AG20443 (cell line): ENCODE measurements at regions not wholly inside any gene's neighbourhood (a gene's known extent, or its start where the extent isn't known, plus 50 kb on each side); places are given as distances from the start of the nearest gene placed in this dataset.
"Not testable (repeated sequence)": the region's sequence is repeated elsewhere in the genome, so short reads cannot be mapped to it uniquely, and the experiment has no call there.

ENCODE experiments used
- DNase-seq: peaks from one replicate; pipeline ENCODE4 v3.0.0; 2012; ENCODE audit warnings: low spot score, mixed read lengths

- DNase-seq, result no peak
Measured at GRCh38 chr19:5290336-5291262, 50.0 kb downstream of the PTPRS start.

DNA sequence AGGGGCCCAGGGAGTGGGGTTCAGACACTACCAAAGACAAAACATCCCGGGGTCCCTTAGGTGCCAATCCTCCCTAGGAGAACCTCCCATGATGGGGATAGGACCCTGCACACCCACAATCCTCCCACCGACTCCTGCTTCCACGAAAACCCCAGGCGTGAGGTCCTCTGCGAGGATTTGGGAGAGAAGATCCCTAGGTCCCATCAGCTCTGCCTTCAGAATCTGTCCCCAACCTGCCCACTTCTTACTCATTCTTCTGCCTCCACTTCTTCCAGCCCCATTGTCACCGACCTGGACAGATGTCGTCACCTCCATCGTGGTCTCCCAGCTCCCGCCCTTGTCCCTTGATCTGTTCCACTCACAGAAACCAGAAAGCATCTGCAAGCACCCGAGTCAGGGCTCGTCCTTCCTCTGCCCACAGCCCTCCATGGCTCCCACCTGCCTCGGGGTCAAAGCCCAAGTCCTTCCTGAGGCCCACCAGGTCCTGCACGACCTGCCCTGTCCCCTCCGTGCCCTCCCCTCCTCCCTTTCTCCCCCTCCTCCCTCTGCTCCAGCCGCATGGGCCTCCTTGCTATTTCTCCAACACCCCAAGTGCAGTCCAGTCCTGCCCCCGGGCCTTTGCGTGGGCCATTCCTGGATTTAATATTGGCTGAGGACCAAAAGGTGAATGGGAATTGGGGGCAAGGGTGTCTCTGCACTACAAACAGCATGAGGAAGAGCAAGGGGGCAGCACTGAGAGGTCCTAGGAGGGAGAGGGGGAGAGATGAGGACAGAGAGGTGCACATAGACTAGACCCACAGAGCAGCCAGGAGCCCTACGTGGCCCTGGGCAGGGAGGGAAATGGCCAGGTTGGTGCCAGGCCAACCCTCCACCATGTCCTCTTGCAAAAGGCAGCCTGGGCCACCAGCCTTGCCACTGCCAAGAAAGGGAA is 51.3 kb downstream of the PTPRS start:
- no peak for DNase-seq

DNA sequence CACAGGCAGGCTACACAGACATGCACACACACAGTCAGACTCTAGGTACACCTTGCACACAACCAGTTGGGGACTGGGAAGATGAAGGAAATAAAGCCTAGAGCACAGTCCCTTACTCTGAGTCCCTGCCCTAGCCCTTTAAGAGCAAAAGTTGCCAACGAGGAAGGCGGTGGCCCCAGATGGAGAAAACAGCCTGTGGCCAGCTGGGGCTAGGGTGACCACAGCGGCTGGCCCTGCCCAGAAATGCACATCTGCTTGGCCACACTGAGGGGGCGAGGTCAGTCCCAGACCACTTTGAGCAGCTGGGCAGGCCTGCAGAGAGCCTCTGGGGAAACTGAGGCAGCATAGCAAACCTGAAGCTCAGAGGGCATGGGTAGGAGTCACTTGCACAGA is 52.3 kb downstream of the PTPRS start:
- peak; percentile 83 for DNase-seq

- no peak for DNase-seq
Measured at GRCh38 chr19:5287066-5287465, 53.5 kb downstream of the PTPRS start.

DNA sequence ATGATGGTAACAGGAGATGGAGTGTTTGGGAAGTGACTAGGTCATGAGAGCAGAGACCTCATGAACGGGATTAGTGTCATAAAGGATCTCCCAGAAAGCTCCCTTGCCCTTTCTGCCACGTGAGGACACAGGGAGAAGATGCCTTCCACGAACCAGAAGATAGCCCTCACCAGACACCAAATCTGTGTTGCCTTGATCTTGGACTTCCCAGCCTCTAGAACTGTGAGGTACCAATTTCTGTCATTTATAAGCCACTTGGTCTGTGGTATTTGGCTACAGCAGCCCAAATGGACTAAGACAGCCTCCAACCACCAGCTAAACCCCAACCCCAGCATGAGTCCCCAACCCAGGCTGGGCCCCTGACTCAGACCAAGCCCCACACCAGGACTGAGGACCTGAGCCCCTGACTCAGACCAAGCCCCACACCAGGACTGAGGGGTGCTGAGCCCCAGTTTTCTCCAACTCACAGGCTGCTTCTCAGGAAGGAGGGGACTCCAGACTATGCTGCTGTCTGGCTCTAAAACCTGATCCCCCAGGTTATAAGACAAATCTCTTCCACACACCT is 54.1 kb downstream of the PTPRS start:
- DNase-seq, result no peak

DNA sequence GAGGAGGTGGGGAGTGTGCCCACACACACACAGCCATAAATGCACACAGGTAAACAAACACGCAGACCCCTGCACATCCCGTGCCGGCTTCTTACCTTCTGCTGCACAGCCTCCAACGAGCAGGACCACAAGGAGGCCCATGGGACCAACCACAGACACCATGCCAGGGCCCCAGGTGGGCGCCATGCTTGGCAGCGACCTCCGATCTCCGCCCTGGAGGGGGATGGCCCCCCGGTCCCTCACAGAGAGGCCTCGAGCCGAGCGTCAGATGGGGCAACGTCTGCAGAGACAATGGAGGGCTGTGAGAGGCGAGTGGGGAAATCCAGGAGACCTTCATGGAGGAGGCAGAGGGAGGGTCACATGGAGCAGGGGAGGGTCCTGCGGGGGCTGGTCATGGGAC is 54.7 kb downstream of the PTPRS start:
- DNase-seq, result no peak

DNA sequence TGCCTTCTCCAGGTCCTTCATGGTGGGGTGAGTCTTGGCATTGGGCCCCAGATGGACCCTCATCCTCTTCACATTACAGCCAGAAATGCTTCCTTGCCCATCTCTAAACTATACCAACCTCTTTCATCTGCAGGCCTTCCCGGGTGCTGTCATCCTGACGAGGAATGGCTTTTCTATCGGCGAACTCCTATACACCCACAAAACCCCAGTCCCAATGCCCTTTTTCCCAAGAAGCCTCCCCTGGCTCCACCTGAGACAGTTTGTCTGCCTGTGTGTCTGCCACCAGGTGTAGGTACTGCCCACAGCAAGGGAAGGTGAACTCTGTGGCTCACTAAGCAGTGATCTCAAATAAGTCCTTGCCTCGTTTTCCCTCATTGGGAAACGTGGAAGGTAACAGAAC is 55.3 kb downstream of the PTPRS start:
- no peak for DNase-seq

DNA sequence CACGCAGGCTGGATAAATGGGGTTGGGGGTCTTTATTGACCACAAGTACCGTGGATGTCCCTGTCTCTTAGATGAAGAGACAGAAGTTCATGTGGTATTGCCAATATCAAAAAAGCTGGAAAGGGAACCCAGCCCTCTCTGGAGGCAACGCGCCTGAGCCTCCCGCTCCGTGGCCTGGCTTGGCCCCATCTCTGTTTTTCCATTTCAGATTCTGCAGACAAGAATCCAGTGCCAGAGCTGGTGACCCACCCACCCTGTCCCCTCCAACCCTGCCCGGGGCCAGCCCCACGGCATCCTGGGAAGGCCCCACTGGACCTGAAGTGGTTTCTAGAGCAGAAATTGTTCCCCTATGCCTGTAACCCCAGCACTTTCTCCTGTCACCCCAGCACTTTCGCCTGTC is 57.7 kb downstream of the PTPRS start:
- DNase-seq, result no peak

GRCh38 chr19:5281588-5281987 is 59.0 kb downstream of the PTPRS start:
- DNase-seq, result peak; percentile 57

DNA sequence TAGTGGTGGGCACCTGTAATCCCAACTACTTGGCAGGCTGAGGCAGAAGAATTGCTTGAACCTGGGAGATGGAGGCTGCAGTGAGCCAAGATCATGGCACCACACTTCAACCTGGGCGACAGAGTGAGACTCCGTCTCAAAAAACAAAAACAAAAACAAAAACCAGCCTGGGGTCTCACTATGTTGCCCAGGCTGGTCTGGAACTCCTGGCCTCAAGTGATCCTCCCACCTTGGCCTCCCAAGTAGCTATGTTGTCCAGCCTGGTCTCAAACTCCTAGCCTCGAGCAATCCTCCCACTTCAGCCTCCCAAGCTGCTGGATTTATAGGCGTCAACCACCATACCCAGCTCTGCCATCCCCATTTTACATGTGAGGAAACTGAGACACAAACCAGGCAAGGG is 64.9 kb downstream of the PTPRS start:
- DNase-seq, result not testable (repeated sequence)

DNA sequence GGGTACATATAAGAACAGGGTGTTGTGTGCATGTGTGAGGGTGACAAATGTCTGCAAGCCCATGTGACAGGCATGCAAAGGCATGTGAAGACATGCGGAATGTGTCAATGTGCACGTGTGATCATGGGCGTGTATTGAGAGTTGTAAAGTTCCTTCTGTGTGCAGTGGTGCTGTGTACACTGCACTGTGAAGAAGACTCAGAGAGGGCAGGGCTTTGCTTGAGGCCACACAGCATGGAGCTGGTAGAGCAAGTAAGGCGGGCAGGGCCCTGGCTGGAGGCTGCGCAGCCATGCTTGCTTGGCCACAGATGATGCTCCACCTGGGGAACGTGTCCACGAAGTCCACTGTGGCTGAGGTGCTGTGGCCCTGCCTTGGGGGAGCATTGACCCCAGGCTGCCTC is 66.8 kb downstream of the PTPRS start:
- no peak for DNase-seq

DNA sequence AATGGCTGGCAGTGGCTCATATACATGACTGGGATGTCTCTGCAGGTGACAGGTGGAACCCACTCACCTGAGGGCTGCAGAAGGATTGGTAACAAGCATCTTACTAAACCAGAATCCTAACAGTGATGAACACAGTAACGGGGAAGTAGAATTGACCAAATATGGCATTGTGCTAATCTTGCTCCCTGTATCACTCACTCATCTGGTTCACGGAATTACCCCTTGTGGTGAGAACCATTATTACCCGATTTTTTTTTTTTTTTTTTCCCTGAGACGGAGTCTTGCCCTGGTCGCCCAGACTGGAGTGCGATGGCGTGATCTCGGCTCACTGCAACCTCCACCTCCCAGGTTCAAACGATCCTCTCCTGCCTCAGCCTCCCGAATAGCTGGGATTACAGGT is 69.5 kb downstream of the PTPRS start:
- no peak for DNase-seq

DNA sequence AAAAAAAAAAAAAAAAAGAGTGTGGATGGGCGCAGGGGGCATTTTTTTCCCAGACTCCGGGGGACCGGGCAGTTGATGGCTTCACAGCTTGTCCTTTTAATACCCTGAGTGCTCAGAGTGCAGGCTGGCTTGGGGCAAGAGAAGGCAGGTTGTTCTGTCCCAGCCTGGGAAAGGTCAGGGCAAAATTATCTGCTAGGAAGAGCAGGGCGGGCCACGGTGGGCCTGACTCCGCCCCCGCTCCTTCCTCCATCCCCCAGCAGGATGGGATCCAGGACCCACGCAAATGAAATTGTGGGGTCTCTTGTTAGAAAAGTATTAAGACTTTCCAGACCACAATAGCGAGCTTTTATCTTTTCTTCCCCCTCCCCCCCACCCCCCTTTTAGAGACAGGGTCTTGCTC is 70.7 kb downstream of the PTPRS start:
- no peak for DNase-seq

GRCh38 chr19:5269279-5269678 is 71.3 kb downstream of the PTPRS start:
- no peak for DNase-seq

GRCh38 chr19:5268801-5269200 is 71.8 kb downstream of the PTPRS start:
- DNase-seq, result no peak

DNA sequence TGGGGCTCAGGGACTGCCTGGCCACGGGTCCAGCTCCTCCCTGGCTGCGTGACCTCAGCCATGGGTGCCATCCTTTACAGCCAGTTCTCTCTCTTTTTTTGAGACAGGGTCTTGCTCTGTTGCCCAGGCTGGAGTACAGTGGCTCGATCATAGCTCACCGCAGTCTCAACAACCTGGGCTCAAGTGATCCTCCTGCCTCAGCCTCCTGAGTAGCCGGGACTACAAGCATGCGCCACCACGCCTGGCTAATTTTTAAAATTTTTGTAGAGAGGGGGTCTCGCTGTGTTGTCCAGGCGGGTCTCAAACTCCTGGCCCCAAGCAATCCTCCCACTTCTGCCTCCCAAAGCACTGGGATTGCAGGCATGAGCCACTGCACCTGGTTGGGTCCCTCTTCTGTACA is 75.4 kb downstream of the PTPRS start:
- DNase-seq, result no peak

GRCh38 chr19:5264453-5264852 is 76.2 kb downstream of the PTPRS start:
- DNase-seq, result no peak

DNA sequence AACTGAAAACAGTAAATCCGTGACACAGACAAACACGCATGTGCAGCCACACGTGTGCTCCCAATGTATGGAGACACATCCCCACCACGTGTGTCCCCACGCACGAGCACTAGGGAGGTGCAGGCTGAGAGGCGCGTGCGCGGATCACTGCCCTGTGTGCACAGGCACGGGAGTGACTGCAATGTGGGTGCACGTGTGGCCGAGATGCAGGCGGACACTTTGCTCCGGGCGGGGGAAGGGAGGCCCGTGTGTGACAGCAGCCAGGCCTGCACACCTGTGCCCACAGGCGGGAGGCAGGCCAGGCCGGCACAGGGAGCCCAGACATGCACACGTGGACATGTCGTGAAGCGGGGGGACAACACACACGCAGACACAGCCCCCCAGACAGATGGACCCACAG is 77.0 kb downstream of the PTPRS start:
- DNase-seq, result no peak

- DNase-seq, result no peak
Measured at GRCh38 chr19:5262721-5263120, 77.9 kb downstream of the PTPRS start.

- DNase-seq, result no peak
Measured at GRCh38 chr19:5261156-5261890, 79.3 kb downstream of the PTPRS start.

DNA sequence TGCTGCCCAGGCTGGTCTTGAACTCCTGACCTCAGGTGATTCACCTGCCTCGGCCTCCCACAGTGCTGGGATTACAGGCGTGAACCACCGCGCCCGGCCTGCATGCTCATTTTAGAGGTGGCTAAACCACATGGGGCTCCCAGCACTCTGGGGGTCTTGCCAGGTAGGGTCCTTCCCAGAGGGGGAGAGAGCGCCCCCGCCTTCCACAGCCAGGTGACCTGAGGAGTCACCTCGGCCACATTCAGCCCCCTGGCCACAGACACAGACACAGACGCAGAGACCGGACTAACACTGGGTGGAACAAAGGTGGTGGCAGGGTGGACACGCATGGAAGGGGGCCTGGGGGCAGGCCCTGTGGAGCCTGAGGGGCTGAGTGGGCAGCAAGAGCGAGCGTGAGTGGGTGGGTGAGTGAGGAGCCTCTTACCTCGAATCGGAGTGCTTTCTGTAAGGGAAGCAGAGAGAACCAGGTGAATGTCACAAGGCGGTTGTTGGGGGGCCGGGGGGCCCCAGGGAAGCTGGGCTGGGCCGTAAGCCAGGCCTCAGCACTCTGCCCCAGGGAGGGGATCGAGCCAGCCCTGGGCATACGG is 80.1 kb downstream of the PTPRS start:
- DNase-seq, result no peak

- no peak for DNase-seq
Measured at GRCh38 chr19:5259750-5260149, 80.9 kb downstream of the PTPRS start.
